ENCODE measurements at regions not wholly inside any gene's neighbourhood (a gene's known extent, or its start where the extent isn't known, plus 50 kb on each side); places are given as distances from the start of the nearest gene placed in this dataset.
"Not testable (repeated sequence)": the region's sequence is repeated elsewhere in the genome, so short reads cannot be mapped to it uniquely, and the experiment has no call there.

- not testable (repeated sequence) for DNase-seq (ENCODE audit: low read depth)
Observed at GRCh38 chrX:144197057-144197456, 313.2 kb downstream of the UBE2NL start.

DNA sequence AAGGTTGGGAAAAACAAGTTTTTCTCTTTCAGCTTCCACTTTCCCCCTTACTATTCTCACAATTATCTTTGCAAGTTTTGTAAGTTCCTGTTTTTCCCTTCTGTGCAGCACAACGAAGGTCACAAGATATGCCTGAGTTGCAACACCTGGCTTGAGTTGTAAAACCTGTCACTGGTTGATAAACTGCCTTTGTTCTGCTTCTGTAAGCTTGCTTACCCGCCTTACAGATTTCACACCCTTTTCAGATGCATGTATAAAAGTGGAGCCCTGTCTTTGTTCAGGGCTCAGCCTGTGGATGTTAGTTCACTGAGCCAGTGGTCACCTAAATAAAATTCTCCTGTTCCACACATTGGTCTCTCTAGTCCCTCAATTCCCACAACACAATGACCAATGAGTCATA lies 318.9 kb downstream of the UBE2NL start:
- not testable (repeated sequence) for DNase-seq (ENCODE audit: low read depth)

DNA sequence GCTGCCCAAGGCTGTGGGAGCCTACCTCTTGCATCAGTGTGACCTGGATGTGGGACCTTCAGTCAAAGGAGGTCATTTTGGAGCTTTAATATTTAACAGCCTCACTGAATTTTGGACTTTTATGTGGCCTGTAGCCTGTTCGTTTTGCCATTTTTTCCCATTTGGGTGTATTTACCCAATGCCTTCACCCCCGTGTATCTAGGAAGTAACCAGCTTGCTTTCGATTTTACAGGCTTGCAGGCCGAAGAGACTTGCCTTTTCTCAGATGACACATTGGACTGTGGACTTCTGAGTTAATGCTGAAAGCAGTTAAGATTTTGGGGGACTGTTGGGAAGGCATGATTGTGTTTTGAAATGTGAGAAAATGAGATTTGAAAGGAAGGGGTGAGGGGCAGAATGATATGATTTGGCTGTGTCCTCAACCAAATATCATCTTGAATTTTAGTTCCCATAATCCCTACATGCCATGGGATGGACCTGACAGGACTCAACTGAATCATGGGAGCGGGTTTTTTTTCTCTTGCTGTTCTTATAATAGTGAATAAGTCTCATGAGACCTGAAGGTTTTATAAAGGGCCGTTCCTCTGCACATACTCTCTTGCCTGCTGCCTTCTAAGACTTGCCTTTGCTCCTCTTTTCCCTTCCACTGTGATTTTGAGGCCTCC lies 324.6 kb downstream of the UBE2NL start:
- DNase-seq (ENCODE audit: low read depth) = not testable (repeated sequence)

GRCh38 chrX:144214651-144215050 lies 330.8 kb downstream of the UBE2NL start:
- no peak for DNase-seq (ENCODE audit: low read depth)

- DNase-seq (ENCODE audit: low read depth) = no peak
Observed at GRCh38 chrX:144219035-144219434, 335.2 kb downstream of the UBE2NL start.

DNA sequence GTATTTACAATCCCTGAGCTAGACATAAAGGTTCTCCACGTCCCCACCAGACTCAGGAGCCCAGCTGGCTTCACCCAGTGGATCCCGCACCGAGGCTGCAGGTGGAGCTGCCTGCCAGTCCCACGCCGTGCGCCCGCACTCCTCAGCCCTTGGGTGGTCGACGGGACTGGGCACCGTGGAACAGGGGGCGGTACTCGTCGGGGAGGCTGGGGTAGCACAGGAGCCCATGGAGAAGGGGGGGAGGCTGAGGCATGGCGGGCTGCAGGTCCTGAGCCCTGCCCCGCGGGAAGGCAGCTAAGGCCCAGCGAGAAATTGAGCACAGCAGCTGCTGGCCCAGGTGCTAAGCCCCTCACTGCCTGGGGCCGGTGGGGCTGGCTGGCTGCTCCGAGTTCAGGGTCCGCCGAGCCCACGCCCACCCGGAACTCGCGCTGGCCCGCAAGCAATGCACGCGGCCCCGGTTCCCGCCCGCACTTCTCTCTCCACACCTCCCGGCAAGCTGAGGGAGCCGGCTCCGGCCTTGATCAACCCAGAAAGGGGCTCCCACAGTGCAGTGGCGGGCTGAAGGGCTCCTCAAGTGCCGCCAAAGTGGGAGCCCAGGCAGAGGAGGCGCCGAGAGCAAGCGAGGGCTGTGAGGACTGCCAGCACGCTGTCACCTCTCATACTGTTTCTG lies 347.4 kb downstream of the UBE2NL start:
- not testable (repeated sequence) for DNase-seq (ENCODE audit: low read depth)

DNA sequence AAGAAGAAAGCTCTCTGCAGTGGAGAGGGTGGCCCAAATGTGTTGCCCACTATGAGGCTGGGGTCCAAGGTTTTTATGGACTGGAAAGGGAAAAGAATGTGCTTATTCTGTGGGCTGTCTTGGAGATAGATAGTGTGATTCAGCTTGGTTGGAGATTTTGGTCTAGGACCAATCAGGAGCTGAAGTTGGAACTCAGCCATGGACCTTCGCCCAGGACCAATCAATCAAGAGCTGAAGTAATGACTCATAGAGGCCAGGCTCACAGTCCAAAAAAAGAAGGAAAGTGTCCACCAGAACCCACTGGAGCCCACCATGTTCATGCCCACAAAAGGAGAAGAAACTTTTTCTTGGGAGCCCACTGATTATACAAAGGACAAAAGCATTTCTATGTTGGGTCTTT lies 369.5 kb downstream of the UBE2NL start:
- no peak for DNase-seq (ENCODE audit: low read depth)

GRCh38 chrX:144259054-144259453 lies 375.2 kb downstream of the UBE2NL start:
- no peak for DNase-seq (ENCODE audit: low read depth)

DNA sequence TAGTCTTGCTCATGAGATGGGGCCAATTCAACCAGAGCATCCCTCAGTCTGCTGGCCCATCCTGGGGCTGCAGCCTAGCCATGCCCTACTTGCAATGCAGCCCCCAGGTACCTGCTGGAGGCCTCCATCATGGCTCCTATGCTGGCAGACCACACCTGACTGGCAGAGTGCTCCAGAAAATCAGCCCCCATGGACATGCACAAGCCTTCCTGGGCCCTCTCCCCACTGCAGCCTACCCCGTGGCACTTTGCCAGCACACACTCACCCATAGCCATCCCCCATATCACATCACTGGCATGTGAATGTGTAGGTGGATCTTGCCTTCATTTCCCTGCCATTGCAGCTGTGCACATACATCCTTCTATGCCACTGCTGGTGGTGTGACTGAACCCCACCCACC lies 381.8 kb downstream of the UBE2NL start:
- DNase-seq (ENCODE audit: low read depth) = no peak

DNA sequence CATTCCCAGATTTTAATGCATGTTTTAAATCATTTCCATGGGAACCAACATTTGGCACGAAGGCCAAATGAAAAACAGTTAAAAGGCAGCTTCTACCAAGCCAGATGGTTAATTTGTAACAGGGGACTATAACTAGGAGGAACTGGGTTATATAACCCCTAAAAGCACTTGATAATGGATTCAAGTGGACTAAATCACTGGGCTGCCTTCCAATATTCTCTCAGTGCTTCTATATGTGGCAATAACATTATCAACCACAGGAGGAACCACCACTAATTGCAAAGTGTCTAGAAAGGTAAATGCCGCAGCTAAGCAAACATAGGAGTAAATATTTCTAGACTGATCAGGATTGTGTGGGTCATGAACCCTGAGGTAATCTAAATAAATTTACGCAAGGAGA lies 391.5 kb downstream of the UBE2NL start:
- DNase-seq (ENCODE audit: low read depth) = no peak

DNA sequence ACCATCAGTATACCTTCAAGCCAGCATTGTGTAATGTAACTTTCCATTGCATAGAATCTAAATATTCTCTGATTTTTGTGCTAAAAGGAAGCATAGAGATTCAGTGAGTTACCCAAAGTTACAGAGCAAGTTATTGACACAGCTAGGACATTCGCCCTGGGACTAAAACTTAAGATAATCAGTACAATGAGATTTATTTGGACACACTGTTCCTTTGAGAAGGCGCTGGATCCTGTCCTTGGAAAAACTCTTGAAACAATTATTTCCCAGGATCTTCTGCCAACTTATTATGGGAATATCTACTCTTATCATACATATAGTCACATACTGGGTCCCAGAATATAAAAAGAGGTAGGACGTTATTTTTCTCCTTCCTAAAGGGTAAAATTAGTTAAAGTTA lies 392.0 kb downstream of the UBE2NL start:
- DNase-seq (ENCODE audit: low read depth) = no peak

DNA sequence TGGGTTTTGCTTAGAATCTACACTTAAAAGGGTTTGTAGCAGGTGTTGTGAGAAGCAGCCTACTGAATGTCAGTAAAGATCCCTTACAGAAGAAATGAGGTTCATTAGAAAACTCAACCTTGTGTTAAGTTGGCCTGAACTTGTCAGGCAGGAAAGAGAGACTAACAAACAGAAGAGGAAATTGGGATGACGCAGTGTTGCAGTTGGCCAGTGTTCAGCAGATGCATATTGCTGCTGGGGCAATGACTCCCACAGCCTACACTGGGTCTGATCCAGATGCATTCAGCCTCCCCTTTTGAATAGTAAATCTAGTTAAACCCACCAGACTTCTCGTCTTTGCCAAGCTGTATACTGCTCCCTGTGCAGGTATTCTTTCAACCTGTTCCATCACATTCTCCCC lies 409.4 kb downstream of the UBE2NL start:
- no peak for DNase-seq (ENCODE audit: low read depth)

DNA sequence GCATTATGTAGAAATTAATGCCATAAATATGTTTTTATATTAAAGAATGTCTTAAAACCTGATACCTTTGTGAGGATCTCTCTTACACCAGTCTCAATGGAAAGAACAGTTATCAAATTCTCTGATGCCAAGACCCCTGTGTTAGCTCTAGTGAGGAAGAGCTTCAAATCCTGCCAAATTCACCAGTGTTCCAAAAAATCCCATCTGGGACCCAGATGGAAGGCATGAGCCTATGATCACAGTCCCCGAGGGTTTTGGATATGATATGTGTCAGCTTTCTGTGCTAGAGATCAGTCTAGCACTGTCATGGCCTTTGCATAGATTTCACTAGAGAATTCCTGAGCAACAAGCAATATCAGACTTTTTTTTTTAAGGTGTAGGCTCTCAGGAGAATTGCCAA lies 412.1 kb downstream of the UBE2NL start:
- DNase-seq (ENCODE audit: low read depth) = no peak

DNA sequence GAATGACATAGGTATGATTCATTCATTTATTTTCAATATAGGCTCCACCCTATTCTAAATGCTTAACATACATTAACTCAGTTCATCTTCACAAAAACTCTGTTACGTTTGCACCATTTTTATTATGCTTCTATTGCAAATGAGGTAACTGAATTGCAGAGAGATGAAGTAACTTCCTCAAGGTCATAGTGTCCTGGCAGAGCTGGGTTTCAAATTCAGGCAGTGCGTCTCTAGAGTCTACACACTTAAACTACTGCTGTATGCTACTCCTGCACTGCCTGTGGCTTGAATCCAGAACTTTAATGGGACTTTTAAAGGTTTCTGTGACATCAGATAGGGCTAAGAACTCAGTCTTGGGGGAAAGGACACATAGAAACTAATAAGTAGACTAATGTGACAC lies 413.4 kb downstream of the UBE2NL start:
- DNase-seq (ENCODE audit: low read depth) = no peak

- no peak for DNase-seq (ENCODE audit: low read depth)
Observed at GRCh38 chrX:144327495-144327894, 443.6 kb downstream of the UBE2NL start.

GRCh38 chrX:144333429-144333828 lies 449.6 kb downstream of the UBE2NL start:
- no peak for DNase-seq (ENCODE audit: low read depth)

DNA sequence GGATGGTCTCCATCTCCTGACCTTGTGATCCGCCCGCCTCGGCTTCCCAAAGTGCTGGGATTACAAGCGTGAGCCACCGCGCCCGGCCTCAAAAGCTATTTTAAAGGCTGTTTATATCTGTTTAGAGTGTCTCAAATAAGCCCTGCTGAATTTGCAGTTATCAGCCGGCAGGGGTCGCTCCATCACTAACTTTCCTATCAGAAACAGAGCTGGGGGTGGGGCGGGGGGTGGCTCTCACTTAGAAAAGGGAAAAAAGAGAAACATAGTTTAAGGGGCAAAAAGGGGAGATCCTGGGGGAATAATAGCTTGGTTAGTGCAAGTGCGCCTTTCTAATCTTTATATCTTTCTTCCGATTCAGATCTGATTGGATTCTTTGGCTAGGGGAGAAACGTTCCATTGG lies 450.7 kb downstream of the UBE2NL start:
- no peak for DNase-seq (ENCODE audit: low read depth)

GRCh38 chrX:144335402-144335801 lies 451.5 kb downstream of the UBE2NL start:
- no peak for DNase-seq (ENCODE audit: low read depth)

DNA sequence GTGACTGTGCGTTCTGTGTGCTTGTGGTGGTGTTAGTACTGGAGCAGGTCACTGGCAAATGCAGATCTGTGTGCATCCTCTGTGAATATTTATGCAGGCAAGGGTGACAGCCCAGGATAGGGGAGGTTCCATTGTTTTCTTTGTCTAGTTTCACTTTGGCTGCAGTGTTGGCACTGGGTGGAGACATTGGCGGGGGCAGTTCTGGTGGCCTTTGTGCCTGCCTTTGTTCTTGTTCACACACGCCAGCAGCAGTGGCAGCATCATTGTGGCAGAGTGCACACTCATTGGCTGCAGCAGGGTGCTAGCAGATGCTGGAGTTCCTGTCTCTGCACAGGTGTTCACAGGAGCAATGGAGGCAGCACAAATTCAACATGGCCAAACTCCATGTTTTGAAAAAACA lies 495.3 kb downstream of the UBE2NL start:
- no peak for DNase-seq (ENCODE audit: low read depth)

GRCh38 chrX:144388738-144389137 lies 504.9 kb downstream of the UBE2NL start:
- no peak for DNase-seq (ENCODE audit: low read depth)
